A204.1 (cell line): ENCODE measurements at regions not wholly inside any gene's neighbourhood (a gene's known extent, or its start where the extent isn't known, plus 50 kb on each side); places are given as distances from the start of the nearest gene placed in this dataset.

Experiments
- FAIRE-seq: peaks from 2 replicates; lab custom pipeline; 2012; peaks lifted over from hg19 to GRCh38; lab: Jason Lieb, UNC

- FAIRE-seq: no peak
Observed at GRCh38 chr7:42489299-42489698, 252.3 kb upstream of the GLI3 start.

GRCh38 chr7:42485301-42485766, 248.3 kb upstream of the GLI3 start:
- no peak for FAIRE-seq

GRCh38 chr7:42483886-42484285, 246.9 kb upstream of the GLI3 start:
- no peak for FAIRE-seq

GRCh38 chr7:42479816-42480633, 243.0 kb upstream of the GLI3 start:
- FAIRE-seq: no peak

- no peak for FAIRE-seq
Observed at GRCh38 chr7:42479452-42479815, 242.4 kb upstream of the GLI3 start.

GRCh38 chr7:42478717-42479116, 241.7 kb upstream of the GLI3 start:
- FAIRE-seq: no peak

GRCh38 chr7:42476255-42476654, 239.2 kb upstream of the GLI3 start:
- FAIRE-seq: no peak

- no peak for FAIRE-seq
Observed at GRCh38 chr7:42475082-42475481, 238.1 kb upstream of the GLI3 start.

GRCh38 chr7:42473099-42473498, 236.1 kb upstream of the GLI3 start:
- no peak for FAIRE-seq

- FAIRE-seq: no peak
Observed at GRCh38 chr7:42471573-42472174, 234.7 kb upstream of the GLI3 start.

- FAIRE-seq: no peak
Observed at GRCh38 chr7:42469341-42469740, 232.3 kb upstream of the GLI3 start.

- FAIRE-seq: no peak
Observed at GRCh38 chr7:42468471-42468870, 231.5 kb upstream of the GLI3 start.

- no peak for FAIRE-seq
Observed at GRCh38 chr7:42461537-42461936, 224.5 kb upstream of the GLI3 start.

- FAIRE-seq: no peak
Observed at GRCh38 chr7:42460933-42461332, 223.9 kb upstream of the GLI3 start.

GRCh38 chr7:42460148-42460547, 223.1 kb upstream of the GLI3 start:
- FAIRE-seq: no peak

GRCh38 chr7:42457663-42458062, 220.7 kb upstream of the GLI3 start:
- FAIRE-seq: no peak

- FAIRE-seq: no peak
Observed at GRCh38 chr7:42456756-42457276, 219.8 kb upstream of the GLI3 start.

- FAIRE-seq: no peak
Observed at GRCh38 chr7:42456267-42456666, 219.3 kb upstream of the GLI3 start.

- no peak for FAIRE-seq
Observed at GRCh38 chr7:42453931-42454361, 216.9 kb upstream of the GLI3 start.

GRCh38 chr7:42452356-42452755, 215.3 kb upstream of the GLI3 start:
- FAIRE-seq: no peak

GRCh38 chr7:42449431-42449830, 212.4 kb upstream of the GLI3 start:
- FAIRE-seq: no peak

- no peak for FAIRE-seq
Observed at GRCh38 chr7:42448901-42449300, 211.9 kb upstream of the GLI3 start.

GRCh38 chr7:42445691-42446090, 208.7 kb upstream of the GLI3 start:
- no peak for FAIRE-seq

- FAIRE-seq: no peak
Observed at GRCh38 chr7:42440951-42441350, 203.9 kb upstream of the GLI3 start.
